GM11168 (cell line): ENCODE measurements at regions not wholly inside any gene's neighbourhood (a gene's known extent, or its start where the extent isn't known, plus 50 kb on each side); places are given as distances from the start of the nearest gene placed in this dataset.

ENCODE experiments used
- in situ Hi-C: fragments of 300-500 bp; cut with MboI; formaldehyde crosslinking; loops from one replicate; pipeline ENCODE4 v1.12.0; 2022; ENCODE audit warnings: low sequenced_read_pairs; ENCODE audit not compliant: unreplicated experiment

GRCh38 chr16:74183601-74184360 is 112.8 kb upstream of the PSMD7 start:
- in situ Hi-C loops: no loop called here

GRCh38 chr16:74169687-74170376 is 126.8 kb upstream of the PSMD7 start:
- in situ Hi-C loops: no loop called here

- in situ Hi-C loops: no loop called here
Measured at GRCh38 chr16:74169066-74169465, 127.5 kb upstream of the PSMD7 start.

GRCh38 chr16:74168445-74168844 is 128.2 kb upstream of the PSMD7 start:
- in situ Hi-C loops: no loop called here

GRCh38 chr16:74166456-74166855 is 130.2 kb upstream of the PSMD7 start:
- in situ Hi-C loops: no loop called here

- in situ Hi-C loops: no loop called here
Measured at GRCh38 chr16:74165566-74166080, 131.0 kb upstream of the PSMD7 start.

GRCh38 chr16:74160759-74161158 is 135.9 kb upstream of the PSMD7 start:
- in situ Hi-C loops: no loop called here

- in situ Hi-C loops: no loop called here
Measured at GRCh38 chr16:74153773-74154172, 142.8 kb upstream of the PSMD7 start.

GRCh38 chr16:74146643-74147042 is 150.0 kb upstream of the PSMD7 start:
- in situ Hi-C loops: no loop called here

GRCh38 chr16:74143171-74143570 is 153.4 kb upstream of the PSMD7 start:
- in situ Hi-C loops: no loop called here

GRCh38 chr16:74141015-74141414 is 155.6 kb upstream of the PSMD7 start:
- in situ Hi-C loops: no loop called here

GRCh38 chr16:74140557-74140956 is 156.1 kb upstream of the PSMD7 start:
- in situ Hi-C loops: no loop called here

- in situ Hi-C loops: no loop called here
Measured at GRCh38 chr16:74123826-74124225, 172.8 kb upstream of the PSMD7 start.

- in situ Hi-C loops: no loop called here
Measured at GRCh38 chr16:74123195-74123594, 173.4 kb upstream of the PSMD7 start.

GRCh38 chr16:74117798-74118197 is 178.8 kb upstream of the PSMD7 start:
- in situ Hi-C loops: no loop called here

- in situ Hi-C loops: no loop called here
Measured at GRCh38 chr16:74113545-74113944, 183.1 kb upstream of the PSMD7 start.

- in situ Hi-C loops: no loop called here
Measured at GRCh38 chr16:74111456-74111982, 185.1 kb upstream of the PSMD7 start.

GRCh38 chr16:74107795-74108610 is 188.6 kb upstream of the PSMD7 start:
- in situ Hi-C loops: no loop called here

- in situ Hi-C loops: no loop called here
Measured at GRCh38 chr16:74104022-74104421, 192.6 kb upstream of the PSMD7 start.

- in situ Hi-C loops: no loop called here
Measured at GRCh38 chr16:74101379-74102137, 195.1 kb upstream of the PSMD7 start.
